ENCODE measurements at regions not wholly inside any gene's neighbourhood (a gene's known extent, or its start where the extent isn't known, plus 50 kb on each side); places are given as distances from the start of the nearest gene placed in this dataset.

DNA sequence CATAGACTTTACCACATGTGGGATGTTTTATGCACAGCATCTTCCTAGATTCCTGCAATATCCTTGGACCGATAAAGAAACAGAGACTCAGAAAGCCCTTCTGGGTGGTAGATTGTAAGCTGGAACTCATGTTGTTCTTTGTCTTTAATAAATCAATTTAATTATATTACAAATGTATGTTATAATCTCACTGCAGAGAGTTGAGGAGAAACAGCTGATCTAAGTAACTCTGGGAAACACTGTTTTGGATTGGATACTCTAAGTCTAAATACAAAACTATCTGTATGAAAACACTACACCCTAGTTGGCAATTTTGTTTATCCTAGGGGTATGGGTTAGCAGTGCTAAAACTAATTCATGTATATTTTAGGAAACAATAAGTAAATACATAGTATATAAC is 1015.2 kb downstream of the XPNPEP1 start:
- no peak for DNase-seq

DNA sequence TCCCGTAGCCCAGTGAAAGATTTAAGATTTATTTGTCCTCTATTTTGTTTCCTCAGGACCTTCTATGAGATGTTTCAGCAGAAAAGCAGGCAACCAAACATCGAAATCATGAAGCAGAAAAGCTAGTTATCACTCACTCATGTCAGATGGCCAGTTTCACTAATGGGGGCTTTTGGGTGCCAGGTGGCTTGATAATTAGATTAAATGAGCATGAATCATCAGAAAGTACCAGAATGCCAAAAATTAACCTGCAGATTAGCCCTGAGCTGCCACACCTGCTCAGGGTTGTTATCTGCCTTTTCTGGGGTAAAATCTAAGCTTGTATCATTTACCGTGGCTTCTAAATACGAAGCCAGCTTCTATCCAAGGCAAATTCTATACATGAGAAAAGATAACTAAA is 1017.5 kb downstream of the XPNPEP1 start:
- peak in 1 of 2 experiments; percentile 12 for DNase-seq

DNA sequence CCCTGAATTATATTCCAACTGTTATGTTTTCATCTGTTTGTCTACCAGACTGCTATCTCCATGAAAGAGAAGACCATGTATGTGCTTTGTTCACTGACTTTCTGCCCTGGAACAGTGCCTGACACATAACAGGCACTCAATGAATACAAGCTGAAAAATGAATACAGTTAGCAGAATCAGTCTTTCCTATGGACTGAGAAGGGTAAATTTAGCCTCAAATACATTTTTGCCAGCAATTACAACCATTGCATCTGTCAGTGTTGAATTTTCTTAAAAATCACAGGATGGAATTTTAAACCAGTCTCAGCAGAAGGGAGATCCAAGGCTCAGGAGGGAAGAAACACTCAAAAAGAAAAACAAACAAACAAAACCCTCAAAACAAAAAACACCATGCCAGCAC is 1018.1 kb downstream of the XPNPEP1 start:
- no peak for DNase-seq

DNA sequence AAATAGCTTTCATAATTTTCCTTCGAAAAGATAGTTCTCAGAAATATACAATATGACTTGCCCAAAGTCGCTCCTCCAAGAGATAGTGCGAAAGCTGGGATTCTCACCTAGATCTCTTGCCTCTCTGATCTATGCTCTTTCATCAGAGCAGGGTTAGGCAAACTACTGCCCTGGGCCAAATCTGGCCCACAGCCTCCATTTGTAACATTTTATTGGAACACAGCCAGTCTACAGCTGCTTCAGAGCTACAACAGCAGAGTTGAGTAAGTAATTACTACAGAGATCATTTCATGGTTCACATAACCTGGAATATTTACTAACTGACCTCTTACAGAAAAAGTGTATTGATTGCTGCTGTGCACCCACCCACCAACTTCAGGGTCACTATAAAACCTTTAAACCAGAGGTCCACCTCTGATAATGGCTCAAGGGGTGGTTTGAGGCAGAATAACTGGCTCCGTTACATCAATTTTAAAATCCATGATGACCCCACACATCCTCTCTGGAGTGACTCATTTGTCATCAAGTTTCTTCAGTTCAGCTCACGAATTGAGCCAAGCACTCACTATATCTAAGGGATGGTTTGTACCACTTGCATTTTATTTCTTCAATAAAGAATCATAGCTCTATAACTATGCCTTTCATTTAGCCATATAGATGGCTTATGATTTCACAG is 1019.0 kb downstream of the XPNPEP1 start:
- no peak for DNase-seq

DNA sequence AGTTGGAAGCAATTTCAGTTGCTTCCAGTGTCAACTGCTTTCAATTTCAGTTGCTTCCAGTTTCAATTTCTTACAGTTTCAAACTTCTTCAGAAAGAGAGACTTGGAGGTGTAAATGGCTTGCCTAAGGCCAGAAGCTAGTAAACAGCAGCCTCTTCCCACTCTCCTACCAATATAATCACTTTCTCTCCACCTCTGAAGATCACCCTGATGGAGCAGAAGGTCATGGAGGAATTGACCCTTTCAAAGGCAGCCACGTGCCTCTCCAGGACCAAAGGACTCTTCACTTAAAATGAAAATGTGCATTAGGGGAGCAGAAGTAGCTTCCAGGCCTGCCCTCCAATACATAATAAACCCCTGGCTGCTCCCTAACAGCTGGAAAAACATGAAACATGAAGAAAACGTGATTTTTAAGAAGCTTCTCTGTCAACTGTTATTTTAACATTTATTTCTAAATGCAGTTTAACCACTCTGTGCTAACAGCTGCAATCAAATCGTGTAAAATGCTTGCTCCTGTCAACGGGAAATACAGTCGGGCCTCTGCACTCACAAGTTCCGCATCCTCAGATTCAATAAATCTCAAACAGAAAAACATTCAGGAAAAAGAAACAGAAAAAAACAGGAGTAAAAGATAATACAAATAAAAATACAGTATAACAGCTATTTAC is 1020.6 kb downstream of the XPNPEP1 start:
- DNase-seq: no peak

DNA sequence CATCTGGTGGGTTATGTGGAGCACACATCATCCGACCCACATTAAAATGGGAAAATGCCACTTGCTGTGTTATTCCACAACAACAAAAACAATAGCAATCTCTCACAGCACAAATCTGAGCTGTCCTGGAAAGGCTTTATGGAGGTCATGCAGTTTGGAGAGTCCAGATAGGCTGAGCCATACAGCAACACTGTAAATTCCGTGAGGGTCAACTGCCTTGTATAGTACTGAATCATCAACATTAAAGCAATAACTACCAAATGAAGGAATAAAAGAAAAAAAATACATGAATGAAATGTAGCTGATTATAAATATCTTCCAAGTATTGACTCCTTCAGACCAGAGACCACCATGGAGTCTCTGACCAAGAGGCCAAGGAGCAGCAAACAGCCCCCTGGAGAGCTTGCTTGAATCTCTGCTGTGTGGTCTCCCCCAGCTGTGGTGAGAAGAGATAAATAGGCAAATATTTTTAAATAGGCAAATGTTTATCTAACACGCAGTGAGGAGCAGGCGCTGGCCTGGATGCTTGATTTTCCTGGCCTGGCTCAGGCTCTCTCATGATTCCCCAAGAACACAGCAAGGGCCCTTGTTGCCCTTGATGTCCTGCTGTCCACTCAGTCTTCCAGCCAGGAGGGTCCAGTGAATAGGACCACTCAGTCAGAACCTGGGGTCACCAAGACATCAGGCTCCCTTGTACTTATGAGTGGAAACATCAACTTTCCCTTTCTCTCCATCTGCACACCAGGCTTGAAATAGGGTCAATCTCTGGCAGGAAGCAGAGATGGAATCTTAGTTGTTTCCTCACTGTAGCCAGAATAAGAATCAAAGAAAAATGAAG is 1021.3 kb downstream of the XPNPEP1 start:
- no peak for DNase-seq

DNA sequence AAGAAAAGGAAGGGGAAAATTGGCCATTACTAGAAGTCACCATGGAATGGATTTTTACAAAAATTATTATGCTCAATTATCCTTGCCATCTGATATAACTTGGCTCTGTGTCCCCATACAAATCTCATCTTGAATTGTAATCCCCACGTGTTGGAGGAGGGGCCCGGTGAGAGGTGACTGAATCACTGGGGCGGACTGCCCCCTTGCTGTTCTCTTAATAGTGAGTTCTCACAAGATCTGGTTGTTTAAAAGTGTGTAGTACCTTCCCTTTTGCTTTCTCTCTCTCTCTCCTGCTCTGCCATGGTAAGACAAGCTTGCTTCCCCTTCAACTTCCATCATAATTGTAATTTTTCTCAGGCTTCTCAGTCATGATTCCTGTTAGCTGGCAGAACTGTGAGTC is 1023.6 kb downstream of the XPNPEP1 start:
- no peak for DNase-seq

DNA sequence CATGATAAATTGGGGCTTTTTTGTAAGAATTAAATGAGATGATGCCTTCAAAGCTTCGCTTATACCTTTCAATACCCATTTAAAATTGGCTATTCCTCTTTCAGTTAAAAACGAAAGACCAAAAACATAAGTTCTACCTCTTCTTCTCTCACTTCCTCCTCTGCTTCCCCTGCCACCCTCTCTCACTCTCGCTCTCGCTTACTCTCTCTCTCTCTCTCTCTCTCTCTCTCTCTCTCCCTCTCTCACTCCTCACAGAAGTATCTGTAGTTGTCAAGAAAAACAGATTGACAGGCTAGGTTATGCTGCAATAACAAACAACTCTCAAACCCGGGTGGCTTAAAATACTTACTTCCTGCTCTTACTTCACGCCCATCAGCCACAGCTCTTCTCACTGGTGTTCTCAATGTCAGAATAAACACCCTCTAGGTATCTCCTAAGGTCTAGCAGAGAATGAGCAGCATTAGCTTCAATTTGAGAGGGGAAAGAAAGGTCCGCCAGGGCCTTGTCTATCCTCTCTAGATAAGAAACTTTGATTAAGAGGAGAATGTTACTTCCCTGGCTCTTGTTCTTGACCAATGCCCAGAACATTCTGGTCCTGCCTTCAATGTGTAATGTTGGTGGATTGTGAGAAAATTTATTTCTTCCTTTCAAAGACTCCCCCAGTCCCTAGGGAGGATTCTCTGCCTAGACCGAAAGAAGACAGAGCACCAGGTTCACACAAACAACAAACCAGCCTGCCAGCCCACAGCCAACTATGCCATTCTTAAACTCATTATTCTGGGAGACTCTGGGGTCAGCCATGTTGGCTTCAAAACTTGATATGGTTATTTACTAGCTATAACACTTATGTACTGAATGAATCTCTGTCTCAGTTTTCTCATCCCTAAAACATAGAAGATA is 1028.7 kb downstream of the XPNPEP1 start:
- DNase-seq: no peak

DNA sequence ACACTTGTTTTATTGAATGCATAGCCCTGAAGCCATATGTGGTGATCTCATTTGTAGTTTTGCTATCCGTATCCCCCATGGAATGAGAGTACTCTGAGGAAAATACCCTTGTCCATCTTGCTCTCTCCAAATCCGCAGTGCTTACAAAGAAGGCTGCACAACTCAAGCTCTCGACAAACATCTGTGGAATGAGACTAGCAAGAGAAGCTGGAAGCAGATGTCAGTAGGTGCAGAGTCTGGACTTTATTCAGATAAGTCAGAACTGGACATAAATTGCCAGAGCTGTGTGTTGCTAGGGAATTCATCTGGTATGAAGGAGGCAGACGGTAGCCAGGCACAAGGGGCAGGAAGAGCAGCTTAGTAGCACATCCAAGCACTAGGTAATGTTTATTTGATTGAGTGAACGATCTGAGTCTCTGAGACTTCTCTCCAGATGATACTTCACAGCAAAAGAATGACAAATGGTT is 1046.2 kb downstream of the XPNPEP1 start:
- DNase-seq: no peak

DNA sequence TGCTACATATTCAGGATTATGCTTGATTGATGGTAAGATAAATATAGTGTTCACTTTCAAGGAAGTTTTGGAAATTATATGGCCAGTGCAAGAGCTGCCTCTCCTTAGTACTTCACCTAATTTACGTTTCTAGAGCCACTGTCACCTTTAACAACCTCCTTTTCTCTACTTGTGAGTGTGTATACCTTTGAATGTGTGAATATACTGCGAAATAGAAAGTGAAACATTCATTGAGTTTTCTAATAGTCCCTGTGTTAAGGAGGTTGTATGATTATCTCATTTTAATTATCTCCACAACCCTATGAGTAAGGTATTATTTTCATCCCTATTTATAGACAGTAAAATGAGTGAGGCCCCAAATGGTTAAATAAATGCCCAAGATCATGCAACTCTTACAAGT is 1050.5 kb downstream of the XPNPEP1 start:
- DNase-seq: no peak

DNA sequence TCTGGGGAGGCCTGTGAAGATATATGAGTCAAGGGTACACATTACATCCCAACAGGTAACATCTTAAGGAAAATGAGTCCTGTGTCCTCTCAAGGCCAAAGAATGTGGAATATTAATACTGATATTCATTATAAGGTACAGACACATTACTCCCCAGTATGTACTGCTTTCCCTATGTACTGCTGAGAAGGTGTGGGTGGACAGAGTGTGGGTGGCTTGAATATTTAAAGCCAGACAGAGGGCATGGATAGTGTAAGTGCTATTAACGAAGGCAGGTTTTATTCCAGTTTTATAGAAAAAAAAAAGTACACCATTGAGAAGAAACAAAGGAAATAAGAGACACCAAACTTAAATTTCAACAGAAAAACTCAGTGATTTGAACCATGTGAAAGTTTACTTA is 1054.4 kb downstream of the XPNPEP1 start:
- DNase-seq: no peak

DNA sequence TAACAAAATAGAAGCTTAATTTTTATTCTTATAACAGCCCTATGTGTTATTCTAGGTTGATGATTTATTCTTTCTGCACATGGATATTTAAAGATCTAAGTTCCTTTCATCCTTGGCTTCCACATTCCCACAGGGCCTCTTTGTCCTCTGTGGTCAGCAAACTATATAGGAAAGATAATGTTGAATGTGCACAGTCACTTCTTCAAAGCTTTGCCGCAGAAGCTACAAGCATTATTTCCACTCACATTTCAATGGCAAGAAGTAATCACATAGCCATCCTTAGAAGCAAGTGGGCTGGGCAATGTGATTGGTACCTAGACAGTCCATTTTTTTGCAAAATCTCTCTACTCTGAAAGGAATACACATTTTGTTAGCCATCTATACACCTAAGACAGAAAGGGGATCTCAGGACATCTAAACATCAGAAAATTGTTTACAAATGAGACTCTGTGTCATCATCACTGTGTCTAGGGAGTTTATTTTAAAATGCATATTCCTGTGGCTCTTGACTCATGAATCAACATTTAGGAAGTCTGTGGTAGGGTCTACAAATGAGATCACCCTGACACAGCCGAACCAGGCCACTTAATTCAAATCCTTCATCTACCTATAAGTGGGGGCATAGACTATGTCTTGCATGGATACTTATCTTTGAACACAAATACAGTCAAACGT is 1060.5 kb downstream of the XPNPEP1 start:
- no peak for DNase-seq

DNA sequence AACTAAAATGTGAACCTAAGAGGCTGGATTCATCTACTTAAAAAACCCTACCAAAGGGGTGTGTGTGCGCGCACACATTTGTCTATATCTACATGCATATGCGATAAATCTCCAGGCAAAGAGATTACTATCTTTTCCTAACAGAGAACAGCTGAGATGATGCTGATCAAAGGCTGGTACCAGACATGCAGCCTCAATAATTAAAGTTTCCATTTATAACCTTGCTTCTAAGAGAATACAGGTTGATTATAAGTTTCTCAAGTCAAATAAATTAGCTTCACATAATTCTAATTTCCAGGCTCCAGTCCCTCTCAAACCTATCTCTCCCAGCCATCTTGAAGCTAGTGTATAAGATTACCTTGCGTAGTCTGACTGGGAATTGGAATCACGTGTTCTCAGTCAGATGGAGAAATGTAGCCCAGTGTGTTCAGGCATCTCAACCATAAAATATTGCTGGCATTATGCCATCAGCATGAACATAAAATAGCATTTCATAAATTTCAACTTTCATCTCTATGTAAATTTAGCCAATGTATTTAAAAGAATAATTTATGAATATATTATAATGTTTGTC is 1062.0 kb downstream of the XPNPEP1 start:
- no peak for DNase-seq

DNA sequence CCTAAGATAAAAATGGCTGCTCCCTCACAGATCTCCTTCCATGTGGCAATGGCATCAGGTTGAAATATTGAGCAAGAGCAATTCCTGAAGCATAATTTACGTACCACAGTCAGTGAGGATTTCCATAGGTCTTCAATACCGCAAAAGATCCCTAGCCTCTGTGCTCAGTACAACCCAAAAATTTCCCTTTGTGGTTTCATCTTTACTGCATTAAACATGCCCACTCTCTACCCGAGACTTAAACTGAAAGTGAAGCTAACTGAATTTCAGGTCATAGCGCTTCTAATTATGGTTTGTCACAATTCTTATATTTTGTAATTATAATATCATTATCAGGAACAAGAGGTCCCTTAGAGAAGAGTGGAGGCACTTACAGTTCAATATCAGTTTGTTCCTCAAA is 1071.1 kb downstream of the XPNPEP1 start:
- no peak for DNase-seq

DNA sequence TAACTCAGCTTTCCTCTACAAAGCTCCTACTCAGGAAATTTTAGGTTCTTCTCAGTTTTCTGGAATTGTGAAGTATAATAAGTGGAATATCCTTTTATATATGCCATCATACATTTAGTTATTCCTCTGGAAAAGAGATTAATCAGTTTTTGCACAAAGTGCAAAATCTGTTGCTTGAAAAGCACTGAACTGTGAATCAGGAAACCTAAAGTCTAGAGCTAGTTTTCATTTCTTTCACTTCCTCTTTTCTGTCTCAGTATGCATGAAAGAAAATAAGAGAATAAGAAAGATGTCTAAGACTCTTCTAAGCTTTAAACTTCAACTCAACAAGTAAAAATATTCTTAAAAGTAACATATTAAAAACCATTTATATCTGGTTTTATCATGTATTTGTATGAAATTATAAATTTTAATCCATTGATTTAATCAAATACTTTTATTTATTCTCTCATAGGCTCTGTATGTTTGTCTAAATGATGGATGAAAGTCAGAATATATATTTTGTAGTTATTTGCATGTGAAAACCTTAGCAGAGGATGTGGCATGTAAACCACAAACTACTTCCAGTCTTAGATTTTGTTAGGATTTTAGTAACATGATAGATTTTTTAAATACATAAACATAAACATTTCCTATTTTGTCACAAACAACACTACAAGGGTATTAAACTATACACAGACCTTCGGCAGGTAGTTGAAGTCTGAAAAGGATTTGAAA is 1073.0 kb downstream of the XPNPEP1 start:
- no peak for DNase-seq

DNA sequence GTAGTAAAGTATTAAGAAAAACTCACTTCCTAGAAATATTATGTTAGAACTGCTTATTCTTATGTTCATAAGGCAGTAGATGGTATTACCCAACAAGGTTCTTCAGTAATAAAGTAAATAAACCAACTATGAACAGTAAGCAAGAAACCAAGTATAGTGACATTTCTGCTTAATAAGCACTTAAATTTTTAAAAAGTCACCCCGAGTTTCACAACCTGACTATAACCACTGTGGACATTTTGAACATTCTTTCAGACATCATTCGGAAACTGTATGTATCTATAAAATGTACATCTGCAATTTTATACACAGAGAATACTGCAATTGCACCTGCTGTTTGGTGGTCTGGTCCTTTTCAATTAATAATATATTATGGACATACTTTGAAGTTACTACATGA is 1073.6 kb downstream of the XPNPEP1 start:
- DNase-seq: no peak

DNA sequence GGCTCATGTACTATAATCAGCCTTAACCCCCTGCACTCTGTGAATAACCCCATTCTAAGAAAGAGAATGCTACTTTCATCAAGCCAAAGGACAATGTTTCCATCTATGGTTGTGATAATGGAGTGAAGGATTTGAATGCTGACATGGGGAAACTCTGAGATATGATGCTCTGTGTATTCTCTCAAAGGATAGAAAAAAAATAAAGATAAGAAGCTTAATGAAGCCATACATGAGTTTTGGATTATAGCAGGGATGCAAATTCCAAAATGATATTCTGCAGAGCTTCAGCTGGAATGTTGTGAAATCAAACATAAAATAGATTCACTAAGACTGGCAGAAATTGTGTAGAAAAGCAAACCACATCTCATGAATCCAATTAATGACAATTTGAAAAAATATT is 1074.1 kb downstream of the XPNPEP1 start:
- DNase-seq: no peak

DNA sequence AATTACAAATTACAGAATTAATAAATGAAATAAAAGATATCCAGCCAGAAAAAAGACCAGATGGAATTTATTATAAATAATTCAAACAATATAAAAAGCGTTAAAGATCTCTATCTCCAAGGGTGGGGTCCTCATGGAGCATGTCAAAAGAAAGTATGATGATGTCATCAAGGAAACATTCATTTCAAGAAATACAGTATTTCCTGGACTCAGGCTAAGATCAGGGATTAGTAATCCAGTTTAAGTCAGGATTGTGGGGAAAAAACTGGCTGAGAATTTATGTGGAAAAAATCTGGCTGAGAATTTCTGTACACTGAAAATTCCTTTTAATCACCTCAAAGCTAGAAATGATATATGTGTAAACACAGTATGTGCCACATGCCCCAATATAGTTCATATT is 1075.3 kb downstream of the XPNPEP1 start:
- DNase-seq: no peak

DNA sequence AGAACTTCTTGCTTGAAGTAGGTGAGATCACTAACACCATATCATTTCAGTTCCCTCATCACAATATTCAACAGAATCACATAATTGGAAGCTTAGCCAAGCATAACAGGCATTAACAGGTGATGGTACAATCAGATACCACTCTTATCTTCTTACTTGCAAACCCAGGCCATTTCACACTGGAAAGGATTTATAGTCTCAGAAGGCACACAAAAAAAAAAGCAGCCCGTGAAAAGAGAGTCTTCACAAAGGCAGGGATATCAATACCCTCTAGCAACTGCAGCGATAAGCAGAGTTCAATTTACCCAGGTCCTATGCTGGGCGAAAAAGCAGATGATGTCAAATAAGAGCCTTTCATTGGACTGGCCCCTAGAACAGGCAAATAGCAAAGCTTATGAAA is 1082.4 kb downstream of the XPNPEP1 start:
- no peak for DNase-seq

DNA sequence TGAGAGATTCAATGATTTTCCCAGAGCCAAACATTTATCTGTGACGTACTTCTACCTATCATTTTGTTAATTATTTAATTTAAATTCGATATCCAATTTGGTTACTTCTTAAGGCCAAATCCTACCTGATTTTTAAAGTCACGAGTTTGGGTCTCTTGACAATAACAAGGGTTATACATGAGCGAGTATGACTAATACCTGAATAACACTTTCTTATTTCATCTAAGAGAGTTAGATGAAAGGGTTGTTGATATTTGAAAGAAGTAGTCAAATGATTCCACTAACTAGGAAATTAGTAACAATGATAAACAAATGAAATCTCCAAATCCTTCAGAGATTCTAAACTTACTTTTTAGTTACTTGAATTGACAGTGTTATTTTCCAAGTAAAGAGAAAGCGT is 1086.9 kb downstream of the XPNPEP1 start:
- DNase-seq: no peak

DNA sequence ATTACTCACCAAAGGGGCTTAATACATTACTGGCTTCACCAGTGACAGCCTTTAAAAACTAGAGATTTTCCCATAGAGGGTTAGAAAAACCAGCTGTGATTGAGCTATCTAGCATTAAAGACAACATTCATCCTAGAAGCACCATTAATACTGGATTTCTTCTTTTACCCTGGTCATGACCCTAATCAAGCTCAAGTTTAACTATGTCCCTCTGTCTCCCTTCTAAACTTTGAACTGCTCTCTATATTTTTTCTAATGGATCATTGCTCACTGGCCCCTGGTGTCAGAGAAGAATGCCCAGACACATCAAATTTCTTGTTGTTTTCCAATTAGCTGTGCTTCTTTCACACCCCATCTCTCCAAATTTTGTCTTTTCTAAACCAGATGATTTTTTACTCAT is 1101.3 kb downstream of the XPNPEP1 start:
- DNase-seq: no peak

All from NCI-H1930 (cell line).